Stimulated activated CD8-positive, alpha-beta memory T cell treated with anti-CD3 and anti-CD28 coated beads, Interleukin-4, amount 100 ng/mL, for 4 hours (primary cell): ENCODE measurements at regions not wholly inside any gene's neighbourhood (a gene's known extent, or its start where the extent isn't known, plus 50 kb on each side); places are given as distances from the start of the nearest gene placed in this dataset.
"Not testable (repeated sequence)": the region's sequence is repeated elsewhere in the genome, so short reads cannot be mapped to it uniquely, and the experiment has no call there.

Source experiments
- DNase-seq, 2 donors: peaks; one replicate each; pipeline ENCODE4 v3.0.0-alpha.2; 2020; ENCODE audit warnings: low read depth in 2 of 2, low spot score in 1 of 2

DNA sequence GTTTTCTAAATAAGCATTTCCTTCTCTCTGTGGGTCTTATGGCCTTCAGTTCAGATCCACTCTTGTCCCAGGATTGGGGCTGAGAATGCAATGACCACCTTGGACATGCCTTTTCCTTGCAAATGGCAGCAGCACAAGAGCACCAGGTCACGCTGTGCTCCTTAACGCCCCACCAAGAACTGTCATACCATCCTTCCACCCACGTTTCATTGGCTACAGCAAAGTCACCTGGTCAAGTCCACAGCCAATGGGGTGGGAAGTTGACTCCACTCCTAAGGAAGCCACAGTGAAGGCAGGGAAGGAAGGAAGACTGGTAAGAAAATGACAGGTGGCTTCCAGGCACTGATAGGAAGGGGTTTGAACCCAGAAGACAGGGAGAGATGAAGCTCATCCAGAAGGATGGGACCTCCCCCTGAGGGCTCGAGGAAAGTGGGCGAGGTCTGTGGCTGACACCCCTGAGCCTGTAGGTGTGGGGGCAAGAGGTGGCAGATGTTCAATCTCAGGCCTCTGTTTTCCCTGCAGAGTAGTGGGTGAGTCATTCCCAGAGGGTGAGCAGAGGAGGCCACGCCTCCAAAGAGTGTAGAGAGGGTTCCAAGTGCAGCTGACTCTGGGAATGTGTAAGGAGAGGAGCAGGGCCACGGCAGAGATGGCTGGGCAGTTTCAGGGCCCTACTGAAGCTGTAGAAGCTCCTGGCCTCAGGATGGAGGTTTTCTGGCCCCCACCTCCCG, 113.5 kb upstream of the VRK1 start:
- no peak for DNase-seq

DNA sequence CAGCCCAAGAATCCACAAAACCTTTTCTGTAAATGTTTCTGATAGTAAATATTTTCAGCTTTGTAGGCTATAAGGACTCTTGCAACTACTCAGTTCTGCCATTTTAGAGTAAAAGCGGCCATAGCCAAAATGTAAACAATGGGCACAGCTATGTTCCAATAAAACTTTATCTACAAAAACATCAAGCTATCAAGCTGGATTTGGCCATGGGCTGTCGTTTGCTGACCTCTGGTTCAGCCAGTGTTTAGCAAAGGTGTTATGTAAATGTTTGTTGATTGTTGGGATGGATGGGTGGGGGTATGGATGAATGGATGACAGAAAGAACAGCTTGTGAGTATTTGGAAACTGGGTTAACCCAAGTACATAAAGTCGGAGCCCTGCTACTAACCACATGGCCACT, 111.1 kb upstream of the VRK1 start:
- no peak for DNase-seq

- no peak for DNase-seq
Observed at GRCh38 chr14:96688629-96689028, 108.6 kb upstream of the VRK1 start.

DNA sequence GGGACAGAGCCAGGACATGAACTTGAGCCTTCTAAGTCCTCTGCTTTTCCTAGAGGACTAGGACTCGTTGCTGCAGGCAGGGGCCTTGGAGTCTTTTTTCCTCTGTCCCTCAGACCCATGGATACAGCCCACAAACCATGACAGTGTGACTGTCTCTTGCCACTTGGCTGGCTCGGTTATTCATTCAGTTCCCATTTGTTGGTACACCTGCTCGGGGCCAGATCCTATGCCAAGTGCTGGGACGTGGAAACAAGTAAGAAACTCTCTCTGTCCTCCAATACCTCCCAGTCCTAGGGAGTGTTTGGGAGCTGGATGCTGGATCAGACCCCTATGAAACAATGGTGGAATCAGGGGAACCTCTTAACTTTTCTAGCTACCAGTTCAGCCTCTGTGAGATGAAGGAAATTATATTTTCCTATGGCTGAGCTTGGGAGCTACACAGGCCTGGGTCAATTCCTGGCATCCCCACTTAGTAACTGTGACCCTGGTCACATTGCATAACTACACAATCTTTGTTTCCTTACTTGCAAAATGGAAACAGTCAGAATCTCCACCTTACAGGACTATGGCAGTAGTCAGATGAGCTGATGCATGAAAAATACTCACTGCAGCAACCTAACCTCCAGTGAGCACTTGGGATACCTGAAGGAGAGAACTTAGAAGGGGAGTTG, 106.3 kb upstream of the VRK1 start:
- no peak for DNase-seq

DNA sequence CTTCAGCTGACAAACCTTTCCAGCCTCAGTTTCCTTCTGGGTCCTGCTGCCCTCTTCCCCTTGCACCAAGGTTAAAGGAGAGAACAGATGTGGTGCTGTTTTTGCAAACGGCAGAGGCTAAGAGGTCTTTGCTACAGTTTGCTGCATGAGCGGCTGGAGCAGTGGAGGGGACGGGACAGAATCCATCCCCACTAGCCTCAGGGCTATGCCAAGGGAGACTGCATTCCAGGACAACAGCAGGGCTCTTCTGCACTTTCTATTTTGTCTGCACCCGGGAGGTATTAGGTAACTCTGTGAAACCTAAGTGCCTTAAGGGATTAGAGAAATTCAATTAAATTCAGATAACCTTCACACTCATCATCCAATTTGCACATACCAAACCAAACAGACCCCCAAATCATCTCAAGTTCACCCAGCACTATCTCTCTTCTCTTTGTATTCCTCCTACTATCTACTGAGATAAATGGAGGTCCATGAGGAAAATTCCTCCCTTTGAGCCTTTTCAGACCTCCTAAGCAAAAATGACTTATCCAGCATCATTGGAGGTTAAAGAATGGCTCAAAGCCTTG, 103.8 kb upstream of the VRK1 start:
- no peak for DNase-seq

DNA sequence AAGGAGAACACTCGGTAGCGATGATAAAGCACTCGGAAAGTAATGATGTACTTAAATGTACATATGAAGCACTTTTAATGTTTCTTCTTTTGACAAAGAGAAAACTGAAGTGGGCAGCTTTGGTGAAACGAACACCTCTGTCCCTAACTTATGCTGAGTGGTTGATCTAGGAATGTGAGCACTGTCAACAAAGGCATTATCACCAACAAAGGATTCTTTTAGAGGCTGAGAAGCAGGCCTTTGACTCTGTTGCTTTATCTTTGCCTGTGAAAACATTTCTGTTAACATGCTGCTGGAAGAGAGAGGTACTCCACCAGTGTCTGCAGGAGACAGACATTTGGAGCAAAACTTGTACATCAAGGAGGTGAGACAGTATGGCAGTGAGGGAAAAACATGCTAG, 103.2 kb upstream of the VRK1 start:
- DNase-seq: no peak

GRCh38 chr14:96698960-96699539, 98.1 kb upstream of the VRK1 start:
- no peak for DNase-seq

GRCh38 chr14:96699666-96700065, 97.5 kb upstream of the VRK1 start:
- DNase-seq: no peak

GRCh38 chr14:96702831-96703230, 94.4 kb upstream of the VRK1 start:
- DNase-seq: no peak

GRCh38 chr14:96705422-96706092, 91.6 kb upstream of the VRK1 start:
- DNase-seq: no peak

- DNase-seq: no peak
Observed at GRCh38 chr14:96706893-96707292, 90.3 kb upstream of the VRK1 start.

DNA sequence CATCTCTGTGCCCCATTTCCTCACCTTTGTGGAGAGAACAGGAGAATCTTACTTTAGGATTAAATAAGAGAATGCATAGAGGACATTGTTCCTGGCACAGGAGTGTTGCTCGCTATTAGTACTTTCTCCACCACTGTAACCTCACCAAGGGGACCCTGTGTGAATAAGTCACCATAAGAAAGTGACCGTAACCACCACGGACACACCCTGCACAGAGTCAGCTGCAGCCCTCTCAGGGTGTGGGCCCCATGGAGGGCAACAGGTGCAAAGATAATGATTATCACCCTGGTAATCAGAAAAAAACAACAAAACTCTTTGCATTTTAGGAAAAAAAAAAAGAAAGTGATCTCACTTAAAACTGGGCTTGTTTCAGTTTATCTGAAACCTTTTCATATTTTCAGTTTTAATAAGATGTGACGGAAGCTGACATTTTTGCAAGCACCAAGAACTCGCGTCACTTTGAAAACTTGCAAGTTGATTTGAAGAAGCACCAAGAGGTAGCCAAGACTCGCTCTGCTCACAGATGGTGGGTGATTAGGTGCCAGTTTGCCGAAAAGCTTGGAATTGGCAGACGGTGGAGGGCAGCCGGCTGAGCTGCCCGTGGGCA, 87.0 kb upstream of the VRK1 start:
- DNase-seq: no peak

- no peak for DNase-seq
Observed at GRCh38 chr14:96711559-96712267, 85.5 kb upstream of the VRK1 start.

- DNase-seq: no peak
Observed at GRCh38 chr14:96713426-96713825, 83.8 kb upstream of the VRK1 start.

DNA sequence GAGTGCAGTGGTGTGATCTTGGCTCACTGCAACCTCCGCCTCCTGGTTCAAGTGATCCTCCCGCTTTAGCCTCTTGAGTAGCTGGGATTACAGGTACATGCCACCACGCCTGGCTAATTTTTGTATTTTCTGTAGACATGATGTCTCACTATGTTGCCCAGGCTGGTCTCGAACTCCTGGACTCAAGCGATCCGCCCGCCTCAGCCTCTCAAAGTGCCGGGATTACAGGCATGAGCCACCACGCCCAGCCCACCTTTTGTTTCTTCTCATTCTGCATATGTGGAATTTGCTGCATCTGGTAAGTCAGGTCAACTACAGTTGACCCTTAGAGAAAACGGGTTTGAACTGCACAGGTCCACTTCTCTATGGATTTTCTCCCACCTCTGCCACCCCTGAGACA, 82.6 kb upstream of the VRK1 start:
- not testable (repeated sequence) for DNase-seq

DNA sequence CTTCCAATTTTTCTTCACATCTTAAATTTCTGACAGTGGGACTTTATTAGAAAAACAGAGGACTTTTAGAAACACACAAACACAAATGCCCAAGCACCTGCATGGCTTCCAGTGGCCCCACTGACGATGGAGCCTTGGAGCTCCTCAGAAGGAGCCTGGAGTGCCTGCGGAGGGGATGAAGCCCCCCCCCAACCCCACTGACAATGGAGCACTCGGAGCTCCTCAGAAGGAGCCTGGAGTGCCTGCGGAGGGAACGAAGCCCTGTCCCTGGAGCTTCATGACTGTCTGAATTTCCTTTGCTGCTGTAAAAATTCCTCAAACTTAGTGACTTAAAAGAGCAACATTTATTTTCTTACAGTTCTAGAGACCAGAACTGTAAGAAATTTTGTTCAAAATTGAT, 80.1 kb upstream of the VRK1 start:
- DNase-seq: no peak

GRCh38 chr14:96718407-96718806, 78.8 kb upstream of the VRK1 start:
- DNase-seq: no peak

- DNase-seq: not testable (repeated sequence)
Observed at GRCh38 chr14:96720702-96721101, 76.5 kb upstream of the VRK1 start.

DNA sequence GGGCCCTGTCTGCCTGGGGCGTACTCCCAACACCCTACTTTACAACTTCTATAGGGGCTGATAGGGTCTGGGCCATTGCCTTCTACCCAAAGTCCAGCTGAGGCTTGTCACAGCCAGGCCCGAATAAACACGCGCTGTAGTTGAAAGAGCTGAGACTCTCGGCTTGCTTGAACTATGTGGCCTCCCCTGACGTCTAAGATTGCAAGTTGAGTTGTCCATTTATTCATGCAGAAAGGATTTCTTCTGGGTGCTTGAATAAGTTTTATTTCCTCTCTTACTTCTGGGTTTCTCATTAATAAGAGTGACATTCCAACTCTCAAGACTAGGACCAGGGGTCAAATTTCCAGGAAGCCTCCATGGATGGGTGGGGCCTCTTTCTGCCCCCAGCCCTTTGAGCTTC, 74.4 kb upstream of the VRK1 start:
- DNase-seq: no peak

GRCh38 chr14:96723946-96724345, 73.2 kb upstream of the VRK1 start:
- no peak for DNase-seq

GRCh38 chr14:96725232-96725631, 72.0 kb upstream of the VRK1 start:
- no peak for DNase-seq
